Subcutaneous abdominal adipose tissue (tissue), 5 donors: ENCODE measurements at regions not wholly inside any gene's neighbourhood (a gene's known extent, or its start where the extent isn't known, plus 50 kb on each side); places are given as distances from the start of the nearest gene placed in this dataset.
"Not testable (repeated sequence)": the region's sequence is repeated elsewhere in the genome, so short reads cannot be mapped to it uniquely, and the experiment has no call there.

Experiments used
- H3K27ac ChIP-seq: one replicate; pipeline ENCODE4 v1.7.0; 2013; ENCODE audit warnings: low read depth, mild to moderate bottlenecking, inconsistent platforms, low read length, moderate library complexity
- H3K27me3 ChIP-seq, 5 donors: one replicate each; pipeline ENCODE4 v1.7.0; 2013; ENCODE audit warnings: low read length in 5 of 5, inconsistent platforms in 1 of 5; ENCODE audit not compliant: control insufficient read depth in 5 of 5, insufficient read depth in 4 of 5
- H3K36me3 ChIP-seq, 5 donors: one replicate each; pipeline ENCODE4 v1.7.0; 2013; ENCODE audit warnings: low read length in 5 of 5; ENCODE audit not compliant: control insufficient read depth in 5 of 5, insufficient read depth in 5 of 5
- H3K4me1 ChIP-seq, 5 donors: one replicate each; pipeline ENCODE4 v1.7.0; 2013; ENCODE audit warnings: low read length in 5 of 5, mild to moderate bottlenecking in 3 of 5, moderate library complexity in 1 of 5; ENCODE audit not compliant: control insufficient read depth in 5 of 5, insufficient read depth in 5 of 5
- H3K4me3 ChIP-seq, 5 donors: one replicate each; pipeline ENCODE4 v1.7.0; 2013; ENCODE audit warnings: low read length in 5 of 5, low read depth in 1 of 5
- H3K9ac ChIP-seq, 5 donors: one replicate each; pipeline ENCODE4 v1.7.0; 2013; ENCODE audit warnings: low read length in 5 of 5, mild to moderate bottlenecking in 4 of 5, moderate library complexity in 3 of 5
- H3K9me3 ChIP-seq, 5 donors: one replicate each; pipeline ENCODE4 v1.7.0; 2013; ENCODE audit warnings: low read length in 5 of 5; ENCODE audit not compliant: control insufficient read depth in 5 of 5
- donor health status: healthy.
- donor health status: healthy.
- donor health status: healthy.
- donor health status: healthy.
- donor health status: healthy.

DNA sequence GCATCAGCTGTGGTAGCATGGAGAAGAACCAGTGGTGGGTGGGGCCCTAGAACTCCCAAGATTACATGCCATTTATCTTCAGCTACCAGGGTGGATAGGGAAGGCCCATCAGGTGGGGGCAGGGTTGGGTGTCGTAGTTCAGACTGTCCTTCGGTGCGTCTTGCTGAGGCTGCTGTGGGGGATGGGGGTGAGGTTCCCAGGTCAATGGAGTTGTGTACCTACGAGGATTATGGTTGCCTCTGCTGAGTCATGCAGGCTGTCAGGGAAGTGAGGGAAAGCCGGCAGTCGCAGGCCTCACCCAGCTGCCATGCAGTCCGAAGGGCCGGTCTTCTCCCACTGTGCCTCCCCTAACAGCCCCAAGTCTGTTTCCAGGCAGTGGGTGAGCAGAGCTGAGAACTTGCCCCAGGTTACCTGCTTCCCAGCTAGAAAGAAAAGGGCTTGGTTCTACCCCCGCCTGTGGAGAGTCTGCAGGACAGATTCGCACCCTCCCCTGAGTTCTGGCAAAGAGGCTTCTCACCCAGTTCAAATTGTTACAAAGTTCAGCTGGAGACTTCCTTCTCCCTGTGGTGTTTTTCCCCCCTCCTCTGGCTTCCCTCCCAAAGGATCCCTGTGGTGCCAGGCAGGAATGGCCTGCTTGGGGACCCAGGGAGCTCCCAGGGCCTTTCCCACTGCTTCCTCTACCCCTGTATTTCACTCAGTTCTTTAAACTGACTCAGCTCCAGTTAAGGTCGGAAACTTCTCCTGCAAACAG is 342.7 kb downstream of the KLF13 start:
- not testable (repeated sequence) for H3K9ac ChIP-seq, H3K27ac ChIP-seq, H3K36me3 ChIP-seq, H3K27me3 ChIP-seq, H3K4me3 ChIP-seq, H3K4me1 ChIP-seq, H3K9me3 ChIP-seq

DNA sequence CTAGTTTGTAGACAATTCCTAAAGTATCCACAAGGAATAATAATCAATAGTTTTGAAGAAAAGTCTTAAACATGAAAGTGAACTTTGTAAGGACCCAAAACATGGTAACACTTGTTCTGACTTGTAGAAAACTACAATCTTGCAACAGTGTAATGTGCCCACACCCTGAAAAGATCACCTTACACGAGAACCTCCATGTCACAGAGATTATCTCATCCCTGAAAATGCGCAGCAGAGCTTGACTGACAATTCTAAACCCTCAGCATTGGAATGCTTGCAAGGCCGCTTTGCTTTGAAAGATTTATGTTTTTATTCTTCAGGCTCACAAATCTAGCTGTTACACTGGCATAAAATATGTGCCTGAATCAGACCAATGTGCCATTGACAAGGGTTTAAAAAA is 346.6 kb downstream of the KLF13 start:
- H3K9me3 ChIP-seq, H3K4me1 ChIP-seq, H3K27ac ChIP-seq, H3K27me3 ChIP-seq, H3K9ac ChIP-seq, H3K4me3 ChIP-seq, H3K36me3 ChIP-seq: not testable (repeated sequence)

DNA sequence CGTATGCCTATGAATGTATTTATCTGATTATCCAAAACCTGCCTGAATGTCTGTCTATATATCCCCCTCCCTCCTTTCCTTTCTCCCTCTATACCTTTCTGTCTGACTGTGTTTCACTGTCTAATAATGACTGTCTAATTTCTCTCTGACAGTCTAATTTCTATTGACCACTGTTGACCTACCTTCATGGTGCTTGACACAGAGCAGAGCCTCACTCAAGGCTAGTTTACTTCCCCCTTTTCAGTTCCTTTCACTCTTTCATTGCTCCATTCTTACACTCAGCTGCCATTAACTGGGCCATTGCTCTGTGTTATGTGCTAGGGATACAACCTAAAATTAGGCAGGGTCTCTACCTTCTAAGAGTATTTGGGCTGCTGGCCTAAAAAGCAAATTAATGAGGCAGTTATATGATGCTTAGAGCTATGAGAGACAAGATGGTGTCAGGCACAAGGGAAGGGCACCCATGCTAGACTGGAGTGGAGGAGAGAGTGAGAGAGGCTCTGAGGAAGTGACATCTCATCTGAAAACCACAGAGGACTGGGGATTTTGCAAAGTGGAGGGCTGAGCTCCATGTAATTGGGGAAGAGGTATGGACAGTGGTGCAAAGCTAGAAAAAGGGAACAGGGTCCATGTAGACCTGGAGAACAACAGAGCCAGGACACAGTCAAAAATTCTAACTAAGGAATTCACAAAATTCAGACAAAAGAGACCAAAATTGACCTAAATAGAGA is 348.6 kb upstream of the CHRNA7 start:
- not testable (repeated sequence) for H3K4me1 ChIP-seq, H3K9me3 ChIP-seq, H3K27ac ChIP-seq, H3K36me3 ChIP-seq, H3K27me3 ChIP-seq, H3K9ac ChIP-seq, H3K4me3 ChIP-seq

- not testable (repeated sequence) for H3K36me3 ChIP-seq, H3K27me3 ChIP-seq, H3K9ac ChIP-seq, H3K27ac ChIP-seq, H3K4me3 ChIP-seq, H3K9me3 ChIP-seq, H3K4me1 ChIP-seq
These were observed 343.2 kb upstream of the CHRNA7 start for GRCh38 chr15:31687088-31687487.

DNA sequence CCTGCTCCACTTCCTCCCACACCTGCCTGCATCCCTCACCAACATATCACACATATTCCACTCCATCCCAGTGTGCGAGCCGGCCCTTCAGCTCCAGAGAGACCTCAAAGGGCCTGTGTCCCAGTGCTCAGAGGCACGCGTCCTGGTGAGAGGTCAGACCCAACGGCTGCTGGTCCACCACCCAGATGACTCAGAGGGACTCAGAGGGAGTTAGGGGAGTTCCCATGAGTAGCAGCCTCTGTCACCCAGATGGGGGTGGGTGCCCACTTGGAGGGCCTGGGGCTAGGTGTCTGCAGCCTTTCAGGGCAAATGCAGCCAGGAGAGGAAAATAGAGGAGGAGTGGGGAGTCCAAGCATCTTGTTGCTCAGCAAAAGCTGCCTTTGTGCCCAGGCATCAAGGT is 333.8 kb upstream of the CHRNA7 start:
- H3K27ac ChIP-seq, H3K4me1 ChIP-seq, H3K9me3 ChIP-seq, H3K36me3 ChIP-seq, H3K9ac ChIP-seq, H3K4me3 ChIP-seq, H3K27me3 ChIP-seq: not testable (repeated sequence)

DNA sequence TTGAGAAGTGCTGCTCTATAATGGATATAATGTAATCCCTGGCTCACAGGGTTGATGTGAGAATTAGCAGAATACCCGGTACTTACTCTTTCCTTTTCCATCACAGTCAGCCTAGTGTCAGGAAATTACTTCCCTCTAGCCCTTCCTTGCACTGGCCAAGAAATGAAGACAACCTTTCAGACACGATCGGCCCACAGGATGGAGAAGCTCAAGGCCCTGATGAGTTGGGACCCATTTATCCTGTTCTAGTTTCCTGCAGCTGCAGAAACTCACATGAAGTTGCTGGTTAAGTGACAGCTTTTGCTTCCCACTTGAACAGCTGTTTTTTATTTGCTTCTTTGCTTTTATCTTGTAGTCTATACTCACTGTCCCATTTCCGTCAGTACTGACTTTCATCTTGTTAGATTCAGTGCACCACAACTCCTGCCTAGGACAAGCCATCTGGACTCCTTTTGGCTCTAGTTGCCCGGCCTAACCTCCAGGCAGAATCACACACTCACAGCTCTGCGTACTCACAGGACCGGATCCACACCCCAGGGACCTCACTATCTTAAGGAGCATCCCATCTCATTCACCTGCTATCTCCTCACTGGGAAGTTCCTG is 325.1 kb upstream of the CHRNA7 start:
- not testable (repeated sequence) for H3K27me3 ChIP-seq, H3K27ac ChIP-seq, H3K4me1 ChIP-seq, H3K9me3 ChIP-seq, H3K4me3 ChIP-seq, H3K36me3 ChIP-seq, H3K9ac ChIP-seq

DNA sequence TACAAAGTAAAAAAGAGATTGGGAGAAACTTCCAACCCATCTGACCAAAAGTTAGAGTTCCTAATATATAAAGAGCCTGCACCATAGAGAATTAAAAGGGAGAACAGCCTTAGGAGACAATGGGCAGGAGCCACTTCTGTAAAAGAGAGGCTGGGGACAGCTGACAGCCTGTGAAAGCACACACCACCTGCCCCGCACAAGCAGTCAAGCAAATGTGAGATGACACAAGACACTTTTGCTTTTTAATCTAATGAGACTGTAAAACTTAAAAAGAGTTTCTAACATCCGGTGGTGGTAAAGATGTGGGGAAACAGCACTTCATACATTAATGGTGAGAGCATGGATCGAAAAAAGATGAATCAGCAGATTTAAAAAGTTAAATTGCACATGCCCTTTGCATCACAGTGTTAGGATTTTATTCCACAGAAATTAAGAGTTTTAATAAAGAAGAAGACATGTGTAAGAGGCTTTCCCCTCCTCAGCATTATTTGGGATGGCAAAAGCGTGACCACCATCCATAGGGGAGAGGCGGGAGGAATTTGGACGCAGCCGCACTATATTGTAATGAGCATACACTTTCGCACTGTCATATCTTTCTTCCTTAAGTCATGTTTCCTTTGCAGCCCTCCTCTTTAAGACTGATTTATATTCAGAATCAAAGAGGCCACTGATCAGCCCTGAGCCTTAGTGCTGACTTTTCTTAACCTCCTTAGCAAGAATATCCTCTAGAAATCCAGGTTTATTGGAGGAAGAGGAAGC is 322.2 kb upstream of the CHRNA7 start:
- H3K9me3 ChIP-seq, H3K27ac ChIP-seq, H3K36me3 ChIP-seq, H3K4me1 ChIP-seq, H3K27me3 ChIP-seq, H3K4me3 ChIP-seq, H3K9ac ChIP-seq: not testable (repeated sequence)

- H3K27ac ChIP-seq, H3K36me3 ChIP-seq, H3K4me3 ChIP-seq, H3K9me3 ChIP-seq, H3K9ac ChIP-seq, H3K27me3 ChIP-seq, H3K4me1 ChIP-seq: not testable (repeated sequence)
These were observed 321.5 kb upstream of the CHRNA7 start for GRCh38 chr15:31708703-31709327.

- not testable (repeated sequence) for H3K27ac ChIP-seq, H3K9me3 ChIP-seq, H3K27me3 ChIP-seq, H3K36me3 ChIP-seq, H3K9ac ChIP-seq, H3K4me3 ChIP-seq, H3K4me1 ChIP-seq
These were observed 320.8 kb upstream of the CHRNA7 start for GRCh38 chr15:31709479-31709878.

GRCh38 chr15:31710806-31711205 is 319.5 kb upstream of the CHRNA7 start:
- H3K4me3 ChIP-seq, H3K9ac ChIP-seq, H3K9me3 ChIP-seq, H3K4me1 ChIP-seq, H3K27ac ChIP-seq, H3K27me3 ChIP-seq, H3K36me3 ChIP-seq: not testable (repeated sequence)
